SK-N-SH treated with all-trans-retinoic acid at 6 μM for 48 hours (cell line): ENCODE measurements at regions not wholly inside any gene's neighbourhood (a gene's known extent, or its start where the extent isn't known, plus 50 kb on each side); places are given as distances from the start of the nearest gene placed in this dataset.

Experiments
- ATAC-seq: fragments of 200-7000 bp; cut with Tn5 transposase; 3 replicates; pipeline ENCODE4 v1.9.1; 2020; ENCODE audit warnings: mild to moderate bottlenecking, moderate library complexity
- BACH2 ChIP-seq: fragments of 250-450 bp; sonication (Bioruptor Pico); IDR thresholded peaks from 2 replicates; pipeline ENCODE4 v1.9.0; 2021; ENCODE audit warnings: mild to moderate bottlenecking, borderline replicate concordance
- CSDC2 ChIP-seq: fragments of 250-450 bp; sonication (Bioruptor Pico); IDR thresholded peaks from 2 replicates; pipeline ENCODE4 v1.5.0; 2020; ENCODE audit warnings: mild to moderate bottlenecking, moderate library complexity
- ESRRG ChIP-seq: fragments of 250-450 bp; sonication (Bioruptor Pico); IDR thresholded peaks from 2 replicates; pipeline ENCODE4 v1.6.1; 2021; ENCODE audit warnings: mild to moderate bottlenecking
- GLIS3 ChIP-seq: fragments of 250-450 bp; sonication (Bioruptor Pico); IDR thresholded peaks from 2 replicates; pipeline ENCODE4 v1.5.0; 2020; ENCODE audit warnings: mild to moderate bottlenecking, moderate library complexity
- ISL1 ChIP-seq: fragments of 250-450 bp; sonication (Bioruptor Pico); IDR thresholded peaks from 2 replicates; pipeline ENCODE4 v2.1.2; 2022; ENCODE audit warnings: mild to moderate bottlenecking, moderate library complexity
- OSR1 ChIP-seq: fragments of 250-450 bp; sonication (Bioruptor Pico); IDR thresholded peaks from 2 replicates; pipeline ENCODE4 v1.8.0; 2022; ENCODE audit warnings: moderate library complexity, mild to moderate bottlenecking, inconsistent platforms
- PPARA ChIP-seq: fragments of 250-450 bp; sonication (Bioruptor Pico); IDR thresholded peaks from 2 replicates; pipeline ENCODE4 v1.5.0; 2020; ENCODE audit warnings: mild to moderate bottlenecking, borderline replicate concordance
- RARB ChIP-seq: fragments of 250-450 bp; sonication (Bioruptor Pico); IDR thresholded peaks from 2 replicates; pipeline ENCODE4 v1.8.0; 2021; ENCODE audit warnings: mild to moderate bottlenecking, moderate library complexity
- SNAI2 ChIP-seq: fragments of 250-450 bp; sonication (Bioruptor Pico); IDR thresholded peaks from 2 replicates; pipeline ENCODE4 v1.5.0; 2020; ENCODE audit warnings: mild to moderate bottlenecking, moderate library complexity
- TCF4 ChIP-seq: fragments of 250-450 bp; sonication (Bioruptor Pico); IDR thresholded peaks from 2 replicates; pipeline ENCODE4 v1.8.0; 2021; ENCODE audit warnings: mild to moderate bottlenecking, moderate library complexity, borderline replicate concordance
- TOX ChIP-seq: fragments of 250-450 bp; sonication (Bioruptor Pico); IDR thresholded peaks from 2 replicates; pipeline ENCODE4 v1.8.0; 2021; ENCODE audit warnings: mild to moderate bottlenecking, moderate library complexity, borderline replicate concordance
- ZC3H10 ChIP-seq: fragments of 250-450 bp; sonication (Bioruptor Pico); IDR thresholded peaks from 2 replicates; pipeline ENCODE4 v1.5.1; 2021; ENCODE audit warnings: mild to moderate bottlenecking, moderate library complexity
- ZNF565 ChIP-seq: fragments of 450-650 bp; formaldehyde crosslinking; conservative IDR thresholded peaks from 2 replicates; pipeline ENCODE4 v1.5.0; 2020; ENCODE audit warnings: low read depth, mild to moderate bottlenecking, moderate library complexity
- ZNF70 ChIP-seq: fragments of 450-650 bp; formaldehyde crosslinking; IDR thresholded peaks from 2 replicates; pipeline ENCODE4 v1.5.0; 2020; ENCODE audit warnings: mild to moderate bottlenecking, moderate library complexity
- ZNF8 ChIP-seq: fragments of 450-650 bp; formaldehyde crosslinking; IDR thresholded peaks from 2 replicates; pipeline ENCODE4 v1.5.0; 2020; ENCODE audit warnings: mild to moderate bottlenecking, moderate library complexity
- TF ChIP-seq, protein P1 (sequence below): fragments of 250-450 bp; sonication (Bioruptor Pico); IDR thresholded peaks from 2 replicates; pipeline ENCODE4 v1.5.1; 2020; ENCODE audit warnings: low read depth, mild to moderate bottlenecking, moderate library complexity
- TF ChIP-seq, protein P2 (sequence below): fragments of 250-450 bp; sonication (Bioruptor Pico); IDR thresholded peaks from 2 replicates; pipeline ENCODE4 v1.5.1; 2021; ENCODE audit warnings: mild to moderate bottlenecking, moderate library complexity
- TF ChIP-seq, protein P3 (sequence below): fragments of 250-450 bp; sonication (Bioruptor Pico); IDR thresholded peaks from 2 replicates; pipeline ENCODE4 v1.8.0; 2021; ENCODE audit warnings: low read depth, mild to moderate bottlenecking, moderate library complexity, borderline replicate concordance
- TF ChIP-seq, protein P4 (sequence below): fragments of 250-450 bp; sonication (Bioruptor Pico); IDR thresholded peaks from 2 replicates; pipeline ENCODE4 v1.5.0; 2020; ENCODE audit warnings: mild to moderate bottlenecking, moderate library complexity

DNA sequence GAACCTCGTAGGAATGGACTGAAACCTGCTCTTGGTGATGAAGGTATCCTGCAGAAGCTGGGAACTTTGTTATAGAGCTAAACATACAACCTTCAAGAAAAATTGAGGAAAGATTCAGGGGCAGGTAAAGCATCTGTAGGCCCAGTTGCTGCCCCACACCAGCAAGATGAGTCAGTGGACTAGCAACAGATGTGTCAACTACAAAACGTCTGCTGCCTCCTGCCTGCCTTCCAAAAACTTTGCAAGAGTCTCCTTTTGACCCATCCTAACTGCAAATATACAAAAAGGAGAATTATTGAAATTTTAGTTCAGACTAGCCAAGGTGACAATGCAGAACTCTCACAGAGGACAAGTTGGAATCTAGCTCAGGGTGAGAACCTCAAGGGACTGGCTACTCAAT lies 60.9 kb upstream of the TMTC1 start:
- TF ChIP-seq, protein P1, sequence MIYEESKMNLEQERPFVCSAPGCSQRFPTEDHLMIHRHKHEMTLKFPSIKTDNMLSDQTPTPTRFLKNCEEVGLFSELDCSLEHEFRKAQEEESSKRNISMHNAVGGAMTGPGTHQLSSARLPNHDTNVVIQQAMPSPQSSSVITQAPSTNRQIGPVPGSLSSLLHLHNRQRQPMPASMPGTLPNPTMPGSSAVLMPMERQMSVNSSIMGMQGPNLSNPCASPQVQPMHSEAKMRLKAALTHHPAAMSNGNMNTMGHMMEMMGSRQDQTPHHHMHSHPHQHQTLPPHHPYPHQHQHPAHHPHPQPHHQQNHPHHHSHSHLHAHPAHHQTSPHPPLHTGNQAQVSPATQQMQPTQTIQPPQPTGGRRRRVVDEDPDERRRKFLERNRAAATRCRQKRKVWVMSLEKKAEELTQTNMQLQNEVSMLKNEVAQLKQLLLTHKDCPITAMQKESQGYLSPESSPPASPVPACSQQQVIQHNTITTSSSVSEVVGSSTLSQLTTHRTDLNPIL (CRISPR knock-in tag): no peak
- TF ChIP-seq ZNF8 (CRISPR knock-in tag): no peak
- TF ChIP-seq ZNF70 (CRISPR knock-in tag): no peak
- TF ChIP-seq ISL1 (CRISPR knock-in tag): no peak
- TF ChIP-seq ZC3H10 (CRISPR knock-in tag): no peak
- TF ChIP-seq RARB: no peak
- no peak for TF ChIP-seq TOX (CRISPR knock-in tag)
- no peak for TF ChIP-seq SNAI2 (CRISPR knock-in tag)
- TF ChIP-seq BACH2 (CRISPR knock-in tag): no peak
- TF ChIP-seq, protein P2, sequence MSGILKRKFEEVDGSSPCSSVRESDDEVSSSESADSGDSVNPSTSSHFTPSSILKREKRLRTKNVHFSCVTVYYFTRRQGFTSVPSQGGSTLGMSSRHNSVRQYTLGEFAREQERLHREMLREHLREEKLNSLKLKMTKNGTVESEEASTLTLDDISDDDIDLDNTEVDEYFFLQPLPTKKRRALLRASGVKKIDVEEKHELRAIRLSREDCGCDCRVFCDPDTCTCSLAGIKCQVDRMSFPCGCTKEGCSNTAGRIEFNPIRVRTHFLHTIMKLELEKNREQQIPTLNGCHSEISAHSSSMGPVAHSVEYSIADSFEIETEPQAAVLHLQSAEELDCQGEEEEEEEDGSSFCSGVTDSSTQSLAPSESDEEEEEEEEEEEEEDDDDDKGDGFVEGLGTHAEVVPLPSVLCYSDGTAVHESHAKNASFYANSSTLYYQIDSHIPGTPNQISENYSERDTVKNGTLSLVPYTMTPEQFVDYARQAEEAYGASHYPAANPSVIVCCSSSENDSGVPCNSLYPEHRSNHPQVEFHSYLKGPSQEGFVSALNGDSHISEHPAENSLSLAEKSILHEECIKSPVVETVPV (CRISPR knock-in tag): no peak
- TF ChIP-seq ZNF565 (CRISPR knock-in tag): no peak
- no peak for TF ChIP-seq CSDC2 (CRISPR knock-in tag)
- no peak for TF ChIP-seq PPARA (CRISPR knock-in tag)
- TF ChIP-seq, protein P3, sequence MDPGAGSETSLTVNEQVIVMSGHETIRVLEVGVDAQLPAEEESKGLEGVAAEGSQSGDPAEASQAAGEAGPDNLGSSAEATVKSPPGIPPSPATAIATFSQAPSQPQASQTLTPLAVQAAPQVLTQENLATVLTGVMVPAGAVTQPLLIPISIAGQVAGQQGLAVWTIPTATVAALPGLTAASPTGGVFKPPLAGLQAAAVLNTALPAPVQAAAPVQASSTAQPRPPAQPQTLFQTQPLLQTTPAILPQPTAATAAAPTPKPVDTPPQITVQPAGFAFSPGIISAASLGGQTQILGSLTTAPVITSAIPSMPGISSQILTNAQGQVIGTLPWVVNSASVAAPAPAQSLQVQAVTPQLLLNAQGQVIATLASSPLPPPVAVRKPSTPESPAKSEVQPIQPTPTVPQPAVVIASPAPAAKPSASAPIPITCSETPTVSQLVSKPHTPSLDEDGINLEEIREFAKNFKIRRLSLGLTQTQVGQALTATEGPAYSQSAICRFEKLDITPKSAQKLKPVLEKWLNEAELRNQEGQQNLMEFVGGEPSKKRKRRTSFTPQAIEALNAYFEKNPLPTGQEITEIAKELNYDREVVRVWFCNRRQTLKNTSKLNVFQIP (CRISPR knock-in tag): no peak
- TF ChIP-seq ESRRG (CRISPR knock-in tag): no peak
- no peak for TF ChIP-seq GLIS3 (CRISPR knock-in tag)
- ATAC-seq: no peak

DNA sequence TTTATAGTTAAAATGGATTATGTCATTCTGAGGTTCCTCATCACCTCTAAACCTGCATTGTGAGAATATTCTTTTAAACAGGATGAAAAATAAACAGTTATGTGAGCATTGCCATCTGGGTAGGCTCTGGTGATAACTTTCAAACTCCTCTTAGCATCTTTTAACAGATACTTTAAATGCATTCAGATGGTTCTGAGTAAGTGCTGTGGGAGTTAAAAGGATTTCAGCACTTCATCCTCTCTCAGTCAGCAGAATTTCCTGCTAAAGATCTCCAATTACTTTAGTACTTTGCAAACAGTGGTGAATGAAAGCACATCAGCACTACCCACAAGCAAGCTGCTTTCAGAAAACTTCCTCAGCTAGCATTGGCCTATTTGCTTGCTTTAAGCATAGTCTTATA lies 59.3 kb upstream of the TMTC1 start:
- no peak for ATAC-seq
- TF ChIP-seq ZC3H10 (CRISPR knock-in tag) (no peak), TOX (CRISPR knock-in tag) (no peak), RARB (no peak), GLIS3 (CRISPR knock-in tag) (no peak), ZNF70 (CRISPR knock-in tag) (no peak), OSR1 (CRISPR knock-in tag) (no peak), ISL1 (CRISPR knock-in tag) (no peak), ZNF565 (CRISPR knock-in tag) (no peak), CSDC2 (CRISPR knock-in tag) (no peak), PPARA (CRISPR knock-in tag) (no peak), TCF4 (CRISPR knock-in tag) (no peak), ESRRG (CRISPR knock-in tag) (no peak), SNAI2 (CRISPR knock-in tag) (no peak)
- TF ChIP-seq, protein P3 (CRISPR knock-in tag): no peak
- TF ChIP-seq, protein P4, sequence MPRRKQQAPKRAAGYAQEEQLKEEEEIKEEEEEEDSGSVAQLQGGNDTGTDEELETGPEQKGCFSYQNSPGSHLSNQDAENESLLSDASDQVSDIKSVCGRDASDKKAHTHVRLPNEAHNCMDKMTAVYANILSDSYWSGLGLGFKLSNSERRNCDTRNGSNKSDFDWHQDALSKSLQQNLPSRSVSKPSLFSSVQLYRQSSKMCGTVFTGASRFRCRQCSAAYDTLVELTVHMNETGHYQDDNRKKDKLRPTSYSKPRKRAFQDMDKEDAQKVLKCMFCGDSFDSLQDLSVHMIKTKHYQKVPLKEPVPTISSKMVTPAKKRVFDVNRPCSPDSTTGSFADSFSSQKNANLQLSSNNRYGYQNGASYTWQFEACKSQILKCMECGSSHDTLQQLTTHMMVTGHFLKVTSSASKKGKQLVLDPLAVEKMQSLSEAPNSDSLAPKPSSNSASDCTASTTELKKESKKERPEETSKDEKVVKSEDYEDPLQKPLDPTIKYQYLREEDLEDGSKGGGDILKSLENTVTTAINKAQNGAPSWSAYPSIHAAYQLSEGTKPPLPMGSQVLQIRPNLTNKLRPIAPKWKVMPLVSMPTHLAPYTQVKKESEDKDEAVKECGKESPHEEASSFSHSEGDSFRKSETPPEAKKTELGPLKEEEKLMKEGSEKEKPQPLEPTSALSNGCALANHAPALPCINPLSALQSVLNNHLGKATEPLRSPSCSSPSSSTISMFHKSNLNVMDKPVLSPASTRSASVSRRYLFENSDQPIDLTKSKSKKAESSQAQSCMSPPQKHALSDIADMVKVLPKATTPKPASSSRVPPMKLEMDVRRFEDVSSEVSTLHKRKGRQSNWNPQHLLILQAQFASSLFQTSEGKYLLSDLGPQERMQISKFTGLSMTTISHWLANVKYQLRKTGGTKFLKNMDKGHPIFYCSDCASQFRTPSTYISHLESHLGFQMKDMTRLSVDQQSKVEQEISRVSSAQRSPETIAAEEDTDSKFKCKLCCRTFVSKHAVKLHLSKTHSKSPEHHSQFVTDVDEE (CRISPR knock-in tag): no peak
- TF ChIP-seq, protein P2 (CRISPR knock-in tag): no peak
